NCI-H345 (cell line): ENCODE measurements at regions not wholly inside any gene's neighbourhood (a gene's known extent, or its start where the extent isn't known, plus 50 kb on each side); places are given as distances from the start of the nearest gene placed in this dataset.

Experiments used
- DNase-seq: peaks from one replicate; lab custom pipeline; 2025; lab: John Stamatoyannopoulos, UW

GRCh38 chr7:49376817-49377375 is 396.5 kb upstream of the VWC2 start:
- DNase-seq = no peak

GRCh38 chr7:49386792-49387191 is 386.6 kb upstream of the VWC2 start:
- no peak for DNase-seq

GRCh38 chr7:49389871-49390479 is 383.5 kb upstream of the VWC2 start:
- DNase-seq = no peak

- no peak for DNase-seq
Observed at GRCh38 chr7:49396229-49396628, 377.2 kb upstream of the VWC2 start.

GRCh38 chr7:49397750-49398149 is 375.7 kb upstream of the VWC2 start:
- no peak for DNase-seq

- DNase-seq = no peak
Observed at GRCh38 chr7:49398236-49398635, 375.2 kb upstream of the VWC2 start.

GRCh38 chr7:49398746-49399145 is 374.7 kb upstream of the VWC2 start:
- DNase-seq = no peak

GRCh38 chr7:49400891-49401550 is 372.4 kb upstream of the VWC2 start:
- no peak for DNase-seq

- DNase-seq = no peak
Observed at GRCh38 chr7:49403844-49404243, 369.6 kb upstream of the VWC2 start.

GRCh38 chr7:49407205-49407604 is 366.2 kb upstream of the VWC2 start:
- DNase-seq = no peak

- DNase-seq = no peak
Observed at GRCh38 chr7:49417034-49417433, 356.4 kb upstream of the VWC2 start.

- no peak for DNase-seq
Observed at GRCh38 chr7:49418963-49419362, 354.5 kb upstream of the VWC2 start.

- no peak for DNase-seq
Observed at GRCh38 chr7:49422564-49422963, 350.9 kb upstream of the VWC2 start.

- no peak for DNase-seq
Observed at GRCh38 chr7:49424109-49424508, 349.3 kb upstream of the VWC2 start.

- DNase-seq = no peak
Observed at GRCh38 chr7:49425277-49425818, 348.1 kb upstream of the VWC2 start.

GRCh38 chr7:49432254-49432653 is 341.2 kb upstream of the VWC2 start:
- DNase-seq = no peak

GRCh38 chr7:49433794-49434193 is 339.6 kb upstream of the VWC2 start:
- DNase-seq = no peak

- no peak for DNase-seq
Observed at GRCh38 chr7:49434846-49435245, 338.6 kb upstream of the VWC2 start.

- no peak for DNase-seq
Observed at GRCh38 chr7:49438281-49438680, 335.2 kb upstream of the VWC2 start.

GRCh38 chr7:49443515-49443914 is 329.9 kb upstream of the VWC2 start:
- no peak for DNase-seq

GRCh38 chr7:49453486-49453885 is 320.0 kb upstream of the VWC2 start:
- no peak for DNase-seq

GRCh38 chr7:49479441-49479840 is 294.0 kb upstream of the VWC2 start:
- no peak for DNase-seq

- no peak for DNase-seq
Observed at GRCh38 chr7:49479936-49480544, 293.4 kb upstream of the VWC2 start.
